HEK293 (cell line): ENCODE measurements at regions not wholly inside any gene's neighbourhood (a gene's known extent, or its start where the extent isn't known, plus 50 kb on each side); places are given as distances from the start of the nearest gene placed in this dataset.

ENCODE experiments used
- YY1 ChIP-seq: fragments of 450-650 bp; formaldehyde crosslinking; IDR thresholded peaks from 2 replicates; pipeline ENCODE4 v1.5.1; 2018; ENCODE audit warnings: missing biosample characterization, missing genetic modification characterization
- ZNF621 ChIP-seq: fragments of 450-650 bp; formaldehyde crosslinking; IDR thresholded peaks from 2 replicates; pipeline ENCODE4 v1.5.1; 2017; ENCODE audit warnings: missing biosample characterization, missing genetic modification characterization
- ZXDB ChIP-seq: fragments of 450-650 bp; formaldehyde crosslinking; IDR thresholded peaks from 2 replicates; pipeline ENCODE4 v1.5.1; 2016; ENCODE audit warnings: missing biosample characterization, missing genetic modification characterization
- TF ChIP-seq, protein P1 (sequence below): fragments of 450-650 bp; formaldehyde crosslinking; IDR thresholded peaks from 2 replicates; pipeline ENCODE4 v1.5.1; 2016; ENCODE audit warnings: missing biosample characterization, missing genetic modification characterization
- TF ChIP-seq, protein P2 (sequence below): fragments of 450-650 bp; formaldehyde crosslinking; IDR thresholded peaks from 2 replicates; pipeline ENCODE4 v1.5.1; 2016; ENCODE audit warnings: missing biosample characterization, missing genetic modification characterization, low read depth
- TF ChIP-seq, protein P3 (sequence below): fragments of 450-650 bp; formaldehyde crosslinking; IDR thresholded peaks from 2 replicates; pipeline ENCODE4 v1.5.1; 2016; ENCODE audit warnings: missing biosample characterization, missing genetic modification characterization

DNA sequence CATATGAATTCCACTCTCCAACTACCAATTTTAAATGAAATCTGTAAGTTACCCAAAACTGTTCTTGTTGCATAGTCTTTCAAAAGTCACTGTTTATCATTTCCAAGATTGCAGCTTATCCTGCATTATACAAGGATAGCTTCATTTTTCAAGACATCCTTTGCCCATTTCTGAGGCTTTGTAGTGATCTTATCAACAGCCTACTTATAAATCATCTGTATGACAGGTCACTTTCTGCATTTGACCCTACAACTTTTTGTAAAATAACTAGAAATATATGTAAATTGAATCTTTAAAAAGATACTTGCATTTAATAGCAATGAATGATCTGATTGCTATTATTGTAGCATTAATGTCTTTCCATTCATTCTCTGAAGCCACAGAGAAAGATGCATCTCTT is 521.1 kb downstream of the UTRN start:
- TF ChIP-seq, protein P1, sequence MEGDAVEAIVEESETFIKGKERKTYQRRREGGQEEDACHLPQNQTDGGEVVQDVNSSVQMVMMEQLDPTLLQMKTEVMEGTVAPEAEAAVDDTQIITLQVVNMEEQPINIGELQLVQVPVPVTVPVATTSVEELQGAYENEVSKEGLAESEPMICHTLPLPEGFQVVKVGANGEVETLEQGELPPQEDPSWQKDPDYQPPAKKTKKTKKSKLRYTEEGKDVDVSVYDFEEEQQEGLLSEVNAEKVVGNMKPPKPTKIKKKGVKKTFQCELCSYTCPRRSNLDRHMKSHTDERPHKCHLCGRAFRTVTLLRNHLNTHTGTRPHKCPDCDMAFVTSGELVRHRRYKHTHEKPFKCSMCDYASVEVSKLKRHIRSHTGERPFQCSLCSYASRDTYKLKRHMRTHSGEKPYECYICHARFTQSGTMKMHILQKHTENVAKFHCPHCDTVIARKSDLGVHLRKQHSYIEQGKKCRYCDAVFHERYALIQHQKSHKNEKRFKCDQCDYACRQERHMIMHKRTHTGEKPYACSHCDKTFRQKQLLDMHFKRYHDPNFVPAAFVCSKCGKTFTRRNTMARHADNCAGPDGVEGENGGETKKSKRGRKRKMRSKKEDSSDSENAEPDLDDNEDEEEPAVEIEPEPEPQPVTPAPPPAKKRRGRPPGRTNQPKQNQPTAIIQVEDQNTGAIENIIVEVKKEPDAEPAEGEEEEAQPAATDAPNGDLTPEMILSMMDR, result no peak
- TF ChIP-seq, protein P2, sequence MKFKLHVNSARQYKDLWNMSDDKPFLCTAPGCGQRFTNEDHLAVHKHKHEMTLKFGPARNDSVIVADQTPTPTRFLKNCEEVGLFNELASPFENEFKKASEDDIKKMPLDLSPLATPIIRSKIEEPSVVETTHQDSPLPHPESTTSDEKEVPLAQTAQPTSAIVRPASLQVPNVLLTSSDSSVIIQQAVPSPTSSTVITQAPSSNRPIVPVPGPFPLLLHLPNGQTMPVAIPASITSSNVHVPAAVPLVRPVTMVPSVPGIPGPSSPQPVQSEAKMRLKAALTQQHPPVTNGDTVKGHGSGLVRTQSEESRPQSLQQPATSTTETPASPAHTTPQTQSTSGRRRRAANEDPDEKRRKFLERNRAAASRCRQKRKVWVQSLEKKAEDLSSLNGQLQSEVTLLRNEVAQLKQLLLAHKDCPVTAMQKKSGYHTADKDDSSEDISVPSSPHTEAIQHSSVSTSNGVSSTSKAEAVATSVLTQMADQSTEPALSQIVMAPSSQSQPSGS (tag by site-specific recombination), result no peak
- no peak for TF ChIP-seq ZXDB
- TF ChIP-seq, protein P3, sequence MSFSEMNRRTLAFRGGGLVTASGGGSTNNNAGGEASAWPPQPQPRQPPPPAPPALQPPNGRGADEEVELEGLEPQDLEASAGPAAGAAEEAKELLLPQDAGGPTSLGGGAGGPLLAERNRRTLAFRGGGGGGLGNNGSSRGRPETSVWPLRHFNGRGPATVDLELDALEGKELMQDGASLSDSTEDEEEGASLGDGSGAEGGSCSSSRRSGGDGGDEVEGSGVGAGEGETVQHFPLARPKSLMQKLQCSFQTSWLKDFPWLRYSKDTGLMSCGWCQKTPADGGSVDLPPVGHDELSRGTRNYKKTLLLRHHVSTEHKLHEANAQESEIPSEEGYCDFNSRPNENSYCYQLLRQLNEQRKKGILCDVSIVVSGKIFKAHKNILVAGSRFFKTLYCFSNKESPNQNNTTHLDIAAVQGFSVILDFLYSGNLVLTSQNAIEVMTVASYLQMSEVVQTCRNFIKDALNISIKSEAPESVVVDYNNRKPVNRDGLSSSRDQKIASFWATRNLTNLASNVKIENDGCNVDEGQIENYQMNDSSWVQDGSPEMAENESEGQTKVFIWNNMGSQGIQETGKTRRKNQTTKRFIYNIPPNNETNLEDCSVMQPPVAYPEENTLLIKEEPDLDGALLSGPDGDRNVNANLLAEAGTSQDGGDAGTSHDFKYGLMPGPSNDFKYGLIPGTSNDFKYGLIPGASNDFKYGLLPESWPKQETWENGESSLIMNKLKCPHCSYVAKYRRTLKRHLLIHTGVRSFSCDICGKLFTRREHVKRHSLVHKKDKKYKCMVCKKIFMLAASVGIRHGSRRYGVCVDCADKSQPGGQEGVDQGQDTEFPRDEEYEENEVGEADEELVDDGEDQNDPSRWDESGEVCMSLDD (tag by site-specific recombination), result no peak
- TF ChIP-seq ZNF621 (tag by site-specific recombination), result no peak
- no peak for TF ChIP-seq YY1
